SK-N-MC (cell line): ENCODE measurements at regions not wholly inside any gene's neighbourhood (a gene's known extent, or its start where the extent isn't known, plus 50 kb on each side); places are given as distances from the start of the nearest gene placed in this dataset.

Source experiments
- DNase-seq: peaks from one replicate; pipeline ENCODE4 v3.0.0-alpha.2; 2011; ENCODE audit warnings: low read depth, low spot score
- H3K27ac ChIP-seq: fragments of 200-600 bp; sonication (generic); 2 replicates; pipeline ENCODE4 v1.5.1; 2016; ENCODE audit warnings: mixed run types
- H3K36me3 ChIP-seq: fragments of 200-600 bp; sonication (generic); 2 replicates; pipeline ENCODE4 v1.6.1; 2017; ENCODE audit warnings: antibody characterized with exemption, low read length, mixed read lengths; ENCODE audit not compliant: insufficient read depth
- H3K4me3 ChIP-seq: fragments of 200-600 bp; sonication (generic); 2 replicates; pipeline ENCODE4 v1.5.1; 2016
- H3K9ac ChIP-seq: fragments of 200-600 bp; sonication (generic); 2 replicates; pipeline ENCODE4 v1.8.0; 2017; ENCODE audit warnings: mixed run types, mixed read lengths; ENCODE audit not compliant: insufficient read length
- H3K9me3 ChIP-seq: fragments of 200-600 bp; sonication (generic); 2 replicates; pipeline ENCODE4 v1.6.1; 2017; ENCODE audit warnings: low read depth, mild to moderate bottlenecking, antibody characterized with exemption, low read length, moderate library complexity, mixed read lengths
- EZH2 ChIP-seq: fragments of 200-600 bp; sonication (generic); IDR thresholded peaks from one replicate; pipeline ENCODE4 v1.6.1; 2017; ENCODE audit warnings: antibody characterized with exemption
- FOXP2 ChIP-seq: optimal IDR thresholded peaks from 2 replicates; pipeline ENCODE3; 2011; ENCODE audit warnings: mild to moderate bottlenecking, moderate library complexity; ENCODE audit not compliant: insufficient read depth; ENCODE audit errors: extremely low read length, control extremely low read depth
- POLR2AphosphoS5 ChIP-seq: IDR thresholded peaks from 2 replicates; pipeline ENCODE4 v1.6.1; 2012; ENCODE audit warnings: mild to moderate bottlenecking, low read depth, low read length, borderline replicate concordance

DNA sequence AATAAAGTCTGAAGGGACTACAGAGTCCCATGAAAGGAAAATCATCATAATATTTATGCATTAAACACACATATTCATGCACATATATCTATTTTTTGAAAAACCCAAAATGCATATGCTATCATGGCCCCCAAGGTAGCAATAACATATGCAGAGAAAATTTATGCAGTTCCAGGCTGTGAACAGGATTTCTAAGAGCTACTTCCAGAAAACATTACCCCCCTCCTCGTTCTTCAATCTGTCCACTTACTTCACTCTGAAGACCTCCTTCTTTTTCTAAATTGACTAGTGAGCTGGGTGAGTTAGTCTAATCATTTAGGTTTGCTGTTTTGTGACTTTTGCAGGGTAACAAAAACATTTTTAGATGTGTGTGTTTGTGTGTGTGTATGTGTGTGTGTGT lies 376.4 kb upstream of the ZEB2 start:
- H3K27ac ChIP-seq: peak overlapping the region; percentile 17; the same call in 1 of the 2 replicates
- peak overlapping the region; percentile 19 for H3K9ac ChIP-seq
- no peak overlapping the region for H3K4me3 ChIP-seq
- TF ChIP-seq EZH2 (no peak), FOXP2 (no peak), POLR2AphosphoS5 (no peak)
- H3K36me3 ChIP-seq: no peaks in the 10 kb centered on the region
- DNase-seq: no peak
- no peaks in the 10 kb centered on the region for H3K9me3 ChIP-seq

DNA sequence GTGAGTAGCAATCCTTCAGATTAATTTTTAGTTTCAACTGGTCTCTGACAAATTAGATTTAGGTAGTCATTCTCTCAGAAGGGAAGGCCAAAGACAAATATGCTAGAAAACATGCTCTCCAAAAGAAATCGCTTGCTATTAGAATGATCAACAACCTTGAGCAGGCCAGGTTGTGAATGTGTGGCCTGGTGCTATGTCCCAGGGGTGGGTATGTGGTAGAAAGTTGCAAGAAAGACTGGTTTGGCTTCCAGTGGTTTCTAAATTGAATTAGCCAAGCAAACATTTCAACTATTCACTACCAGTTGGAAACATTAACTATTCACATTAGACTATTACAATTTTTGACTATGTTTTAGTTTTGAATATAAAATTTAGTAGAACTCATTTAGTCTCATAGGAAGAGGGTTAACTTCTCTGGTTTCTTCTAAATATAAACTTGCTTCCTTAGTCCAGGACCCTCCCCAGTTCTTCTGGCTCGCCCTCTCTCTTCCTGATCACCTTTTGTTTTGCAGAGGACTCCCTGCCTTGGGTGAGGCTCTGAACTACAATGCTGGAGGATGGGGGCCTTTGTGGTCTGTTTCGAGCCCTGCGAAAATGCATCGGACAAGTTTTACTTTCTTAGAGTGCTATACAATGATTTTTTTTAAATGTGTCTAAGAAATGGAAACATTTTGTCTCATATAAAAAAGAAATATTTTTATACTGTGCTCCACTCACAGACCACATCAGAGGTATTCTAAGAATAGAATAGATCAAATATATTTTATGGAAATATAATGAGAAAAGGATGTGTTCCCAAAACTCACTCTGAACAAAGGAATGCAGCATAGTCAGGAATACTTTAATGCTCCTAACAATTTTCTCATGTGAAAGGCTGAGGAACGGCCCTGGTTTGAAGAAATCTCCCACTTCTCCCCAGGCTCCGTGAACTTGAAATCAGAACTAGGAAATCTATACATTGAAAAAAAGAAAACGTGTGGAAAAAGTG lies 375.0 kb upstream of the ZEB2 start:
- no peak for DNase-seq
- H3K9ac ChIP-seq: no peak overlapping the region
- no peaks in the 10 kb centered on the region for H3K36me3 ChIP-seq
- H3K9me3 ChIP-seq: no peaks in the 10 kb centered on the region
- TF ChIP-seq POLR2AphosphoS5: no peak
- TF ChIP-seq FOXP2: no peak
- H3K4me3 ChIP-seq: no peak overlapping the region
- H3K27ac ChIP-seq: peak overlapping the region; percentile 15; the same call in 1 of the 2 replicates

DNA sequence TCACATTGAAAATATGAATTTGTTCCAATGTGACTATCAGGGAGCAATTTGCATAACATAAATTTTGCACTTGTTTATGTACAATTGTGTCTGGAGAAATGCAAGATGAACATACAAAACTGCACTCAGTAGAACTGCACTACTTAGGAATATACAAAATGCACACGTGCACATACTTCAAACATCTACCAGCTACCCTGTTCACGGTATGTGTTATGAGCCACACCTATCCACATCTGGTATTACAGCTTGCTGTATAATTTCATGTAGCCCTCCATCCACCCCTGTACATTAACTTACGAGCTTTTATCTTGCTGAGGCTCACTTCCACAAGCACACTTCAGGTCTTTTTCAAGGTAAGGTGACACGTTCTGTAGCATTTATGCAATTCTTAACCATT lies 373.5 kb upstream of the ZEB2 start:
- Histone ChIP-seq H3K27ac (no peak overlapping the region), H3K9ac (no peak overlapping the region), H3K4me3 (no peak overlapping the region), H3K36me3 (no peaks in the 10 kb centered on the region), H3K9me3 (no peaks in the 10 kb centered on the region)
- TF ChIP-seq POLR2AphosphoS5 (no peak), FOXP2 (no peak), EZH2 (no peak)
- no peak for DNase-seq

GRCh38 chr2:144890828-144891227 lies 370.9 kb upstream of the ZEB2 start:
- Histone ChIP-seq H3K27ac (peak overlapping the region; percentile 34; the same call in 1 of the 2 replicates), H3K9ac (no peak overlapping the region), H3K4me3 (no peak overlapping the region), H3K36me3 (no peaks in the 10 kb centered on the region), H3K9me3 (no peaks in the 10 kb centered on the region)
- no peak for DNase-seq
- TF ChIP-seq EZH2 (no peak), FOXP2 (no peak), POLR2AphosphoS5 (no peak)

DNA sequence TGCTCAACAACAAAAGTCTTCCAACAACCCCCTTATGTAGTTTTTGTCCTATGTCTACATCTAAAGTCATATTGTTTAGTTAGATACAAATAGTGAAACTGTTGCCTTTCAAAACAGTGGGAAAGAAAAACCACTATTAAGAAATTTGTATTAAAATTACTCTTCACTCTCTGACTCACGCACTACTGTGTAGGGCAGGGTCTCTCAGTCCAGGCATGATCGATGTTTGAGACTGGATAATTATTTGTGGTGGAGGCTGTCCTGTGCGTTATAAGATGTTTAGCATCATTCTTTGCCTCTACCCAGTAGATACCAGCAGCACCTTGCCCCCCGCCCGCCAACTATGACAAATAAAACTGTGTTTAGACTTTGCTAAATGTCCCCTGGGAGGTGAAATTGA lies 369.4 kb upstream of the ZEB2 start:
- Histone ChIP-seq H3K9ac (no peak overlapping the region), H3K9me3 (no peaks in the 10 kb centered on the region), H3K4me3 (no peak overlapping the region), H3K36me3 (no peaks in the 10 kb centered on the region), H3K27ac (no peak overlapping the region)
- TF ChIP-seq EZH2 (no peak), POLR2AphosphoS5 (no peak), FOXP2 (no peak)
- DNase-seq: no peak

GRCh38 chr2:144886862-144887261 lies 366.9 kb upstream of the ZEB2 start:
- TF ChIP-seq POLR2AphosphoS5 (no peak), FOXP2 (no peak), EZH2 (no peak)
- Histone ChIP-seq H3K9me3 (no peaks in the 10 kb centered on the region), H3K36me3 (no peaks in the 10 kb centered on the region), H3K9ac (no peak overlapping the region), H3K4me3 (no peak overlapping the region), H3K27ac (no peak overlapping the region)
- DNase-seq: no peak

GRCh38 chr2:144877893-144878292 lies 358.0 kb upstream of the ZEB2 start:
- H3K4me3 ChIP-seq: no peak overlapping the region
- no peak for DNase-seq
- H3K9me3 ChIP-seq: no peaks in the 10 kb centered on the region
- H3K36me3 ChIP-seq: no peaks in the 10 kb centered on the region
- H3K27ac ChIP-seq: no peak overlapping the region
- TF ChIP-seq POLR2AphosphoS5 (no peak), FOXP2 (no peak), EZH2 (no peak)
- H3K9ac ChIP-seq: no peak overlapping the region

DNA sequence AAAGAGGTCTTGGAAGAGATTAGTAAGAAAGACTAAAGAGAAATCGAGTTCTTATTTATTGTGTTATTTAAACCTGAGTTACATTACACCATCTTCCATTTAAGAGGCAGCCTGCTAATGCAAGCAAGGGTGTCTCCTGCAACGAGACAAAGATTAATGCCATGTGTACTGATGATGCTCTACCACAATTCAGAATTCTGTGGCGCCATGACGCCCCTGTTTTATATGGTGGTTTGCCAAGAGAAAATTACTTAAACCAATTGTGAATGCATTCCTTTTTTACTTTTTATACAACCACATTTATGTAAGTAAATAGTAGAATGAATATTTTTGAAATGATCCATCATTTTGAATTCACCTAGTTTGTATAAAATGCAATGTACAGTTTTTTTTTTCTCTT lies 356.1 kb upstream of the ZEB2 start:
- peak overlapping the region; percentile 17 for H3K4me3 ChIP-seq
- DNase-seq: no peak

More for the DNA sequence above, 356.1 kb upstream of the ZEB2 start:
- Histone ChIP-seq H3K9ac (peak overlapping the region; percentile 74), H3K27ac (peak overlapping the region; percentile 94), H3K36me3 (no peaks in the 10 kb centered on the region), H3K9me3 (no peaks in the 10 kb centered on the region)
- TF ChIP-seq EZH2 (no peak), POLR2AphosphoS5 (no peak), FOXP2 (no peak)
